ENCODE measurements at regions not wholly inside any gene's neighbourhood (a gene's known extent, or its start where the extent isn't known, plus 50 kb on each side); places are given as distances from the start of the nearest gene placed in this dataset.

- DNase-seq (ENCODE audit: low read depth in 1 of 2, low spot score in 1 of 2) = no peak
- Histone ChIP-seq H3K27me3 (peaks cover 14% of the 10 kb centered on the region), H3K4me3 (no peak overlapping the region), H3K9me3 (ENCODE audit: low read depth) (no peaks in the 10 kb centered on the region), H3K27ac (no peak overlapping the region), H3K36me3 (no peaks in the 10 kb centered on the region), H3K4me1 (ENCODE audit: low read depth) (no peaks in the 10 kb centered on the region)
- no peak for TF ChIP-seq CTCF (IDR thresholded peaks at IDR 0.05; ENCODE audit: low read depth, low read length)
Measured at GRCh38 chr5:68757006-68757405, 336.8 kb upstream of the SLC30A5 start.

- H3K4me1 ChIP-seq (ENCODE audit: low read depth) = no peaks in the 10 kb centered on the region
- H3K36me3 ChIP-seq = no peaks in the 10 kb centered on the region
- H3K27ac ChIP-seq = no peak overlapping the region
- no peak for TF ChIP-seq CTCF (IDR thresholded peaks at IDR 0.05; ENCODE audit: low read depth, low read length)
- H3K27me3 ChIP-seq = peaks cover 14% of the 10 kb centered on the region
- H3K4me3 ChIP-seq = no peak overlapping the region
- no peaks in the 10 kb centered on the region for H3K9me3 ChIP-seq (ENCODE audit: low read depth)
- DNase-seq (ENCODE audit: low read depth in 1 of 2, low spot score in 1 of 2) = no peak
Measured at GRCh38 chr5:68757626-68758212, 336.1 kb upstream of the SLC30A5 start.

GRCh38 chr5:68759593-68759992 lies 334.2 kb upstream of the SLC30A5 start:
- peaks cover 14% of the 10 kb centered on the region for H3K27me3 ChIP-seq
- H3K27ac ChIP-seq = no peak overlapping the region
- no peaks in the 10 kb centered on the region for H3K9me3 ChIP-seq (ENCODE audit: low read depth)
- H3K4me1 ChIP-seq (ENCODE audit: low read depth) = no peaks in the 10 kb centered on the region
- no peak for TF ChIP-seq CTCF (IDR thresholded peaks at IDR 0.05; ENCODE audit: low read depth, low read length)
- no peak overlapping the region for H3K4me3 ChIP-seq
- DNase-seq (ENCODE audit: low read depth in 1 of 2, low spot score in 1 of 2) = no peak
- no peaks in the 10 kb centered on the region for H3K36me3 ChIP-seq

GRCh38 chr5:68762201-68762600 lies 331.6 kb upstream of the SLC30A5 start:
- no peak overlapping the region for H3K27ac ChIP-seq

GRCh38 chr5:68766952-68767464 lies 326.8 kb upstream of the SLC30A5 start:
- Histone ChIP-seq H3K36me3 (no peaks in the 10 kb centered on the region), H3K4me1 (ENCODE audit: low read depth) (peaks cover 4% of the 10 kb centered on the region), H3K27ac (no peak overlapping the region), H3K4me3 (no peak overlapping the region), H3K9me3 (ENCODE audit: low read depth) (no peaks in the 10 kb centered on the region), H3K27me3 (no peaks in the 10 kb centered on the region)
- no peak for TF ChIP-seq CTCF (IDR thresholded peaks at IDR 0.05; ENCODE audit: low read depth, low read length)
- no peak for DNase-seq (ENCODE audit: low read depth in 1 of 2, low spot score in 1 of 2)

More at GRCh38 chr5:68762201-68762600, 331.6 kb upstream of the SLC30A5 start:
- DNase-seq (ENCODE audit: low read depth in 1 of 2, low spot score in 1 of 2) = no peak
- Histone ChIP-seq H3K9me3 (ENCODE audit: low read depth) (no peaks in the 10 kb centered on the region), H3K4me1 (ENCODE audit: low read depth) (no peaks in the 10 kb centered on the region), H3K4me3 (no peak overlapping the region), H3K36me3 (no peaks in the 10 kb centered on the region), H3K27me3 (no peaks in the 10 kb centered on the region)
- no peak for TF ChIP-seq CTCF (IDR thresholded peaks at IDR 0.05; ENCODE audit: low read depth, low read length)

Measured in cardiac muscle cell (in vitro differentiated cells and primary cell).